Suprapubic skin (tissue), 4 donors: ENCODE measurements at regions not wholly inside any gene's neighbourhood (a gene's known extent, or its start where the extent isn't known, plus 50 kb on each side); places are given as distances from the start of the nearest gene placed in this dataset.

Experiments used
- DNase-seq, 2 donors: peaks; one replicate each; pipeline ENCODE4 v3.0.0-alpha.2; 2019; ENCODE audit warnings: low spot score in 2 of 2
- H3K27ac ChIP-seq: fragments of 200-600 bp; sonication (generic); one replicate; pipeline ENCODE4 v1.5.1; 2019
- H3K27me3 ChIP-seq: fragments of 200-600 bp; sonication (generic); one replicate; pipeline ENCODE4 v1.5.1; 2019
- H3K36me3 ChIP-seq: fragments of 200-600 bp; sonication (generic); one replicate; pipeline ENCODE4 v1.5.1; 2019
- H3K4me1 ChIP-seq: fragments of 200-600 bp; sonication (generic); one replicate; pipeline ENCODE4 v1.5.1; 2019
- H3K4me3 ChIP-seq: fragments of 200-600 bp; sonication (generic); one replicate; pipeline ENCODE4 v1.5.1; 2019; ENCODE audit warnings: mild to moderate bottlenecking
- H3K9me3 ChIP-seq: fragments of 200-600 bp; sonication (generic); one replicate; pipeline ENCODE4 v1.5.1; 2019
- EP300 ChIP-seq: sonication (generic); formaldehyde crosslinking; IDR thresholded peaks from one replicate; pipeline ENCODE4 v1.6.1; 2017; ENCODE audit warnings: antibody characterized with exemption
- POLR2A ChIP-seq, 2 donors: fragments of 450-650 bp; IDR thresholded peaks; one replicate each; pipeline ENCODE4 v1.6.1; 2017; ENCODE audit warnings: antibody characterized with exemption in 2 of 2, mild to moderate bottlenecking in 2 of 2, moderate library complexity in 2 of 2
- POLR2AphosphoS5 ChIP-seq, 3 donors: sonication (generic); formaldehyde crosslinking; IDR thresholded peaks; one replicate each; pipeline ENCODE4 v1.6.1; 2017; ENCODE audit warnings: antibody characterized with exemption in 3 of 3
- WGBS: methylation state at CpG from one replicate; pipeline ENCODE4 v1.1.5; 2018; 5-methylcytosine and 5-hydroxymethylcytosine counted together
- TF ChIP-seq, protein P1 (sequence below), 2 donors: fragments of 200-600 bp in 1 of 2; fragments of 450-650 bp in 1 of 2; sonication (generic) in 1 of 2; IDR thresholded peaks; one replicate each; pipeline ENCODE4 v1.5.1; 2016 to 2019; ENCODE audit warnings: antibody characterized with exemption in 2 of 2, mild to moderate bottlenecking in 1 of 2, moderate library complexity in 1 of 2

DNA sequence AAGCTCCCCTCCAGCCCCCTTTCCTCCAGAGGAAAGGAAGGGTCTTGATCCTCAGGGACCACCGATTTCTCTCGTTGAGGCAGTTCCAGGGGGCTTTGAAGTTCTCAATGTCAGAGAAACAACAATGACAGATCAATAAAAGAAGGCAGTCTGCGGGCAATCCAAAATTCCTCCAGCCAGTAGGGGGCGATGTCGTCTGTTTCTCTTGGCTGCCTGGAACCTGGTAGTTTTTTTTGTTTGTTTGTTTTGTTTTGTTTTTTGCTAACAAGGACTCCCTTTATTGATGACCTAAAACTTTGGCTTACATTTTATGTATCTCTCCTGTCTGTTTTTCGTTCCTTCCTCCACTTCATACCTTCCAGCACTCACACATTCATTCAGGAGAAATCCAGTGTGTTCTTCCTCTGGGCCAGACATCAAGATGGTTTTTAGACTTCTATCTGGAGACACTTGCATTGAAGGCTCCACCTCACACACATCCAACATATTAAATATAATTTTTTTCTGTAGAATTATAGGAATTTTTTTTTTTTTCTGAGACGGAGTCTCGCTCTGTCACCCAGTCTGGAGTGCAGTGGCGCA is 276.6 kb downstream of the RPLP1 start:
- H3K36me3 ChIP-seq, result no peaks in the 10 kb centered on the region
- peaks cover 2% of the 10 kb centered on the region for H3K27me3 ChIP-seq
- no peak overlapping the region for H3K27ac ChIP-seq
- H3K9me3 ChIP-seq, result no peaks in the 10 kb centered on the region
- no peak overlapping the region for H3K4me3 ChIP-seq
- WGBS, result 51% methylated on average over 9 of the region's 9 CpGs
- DNase-seq, result no peak
- TF ChIP-seq, protein P1, sequence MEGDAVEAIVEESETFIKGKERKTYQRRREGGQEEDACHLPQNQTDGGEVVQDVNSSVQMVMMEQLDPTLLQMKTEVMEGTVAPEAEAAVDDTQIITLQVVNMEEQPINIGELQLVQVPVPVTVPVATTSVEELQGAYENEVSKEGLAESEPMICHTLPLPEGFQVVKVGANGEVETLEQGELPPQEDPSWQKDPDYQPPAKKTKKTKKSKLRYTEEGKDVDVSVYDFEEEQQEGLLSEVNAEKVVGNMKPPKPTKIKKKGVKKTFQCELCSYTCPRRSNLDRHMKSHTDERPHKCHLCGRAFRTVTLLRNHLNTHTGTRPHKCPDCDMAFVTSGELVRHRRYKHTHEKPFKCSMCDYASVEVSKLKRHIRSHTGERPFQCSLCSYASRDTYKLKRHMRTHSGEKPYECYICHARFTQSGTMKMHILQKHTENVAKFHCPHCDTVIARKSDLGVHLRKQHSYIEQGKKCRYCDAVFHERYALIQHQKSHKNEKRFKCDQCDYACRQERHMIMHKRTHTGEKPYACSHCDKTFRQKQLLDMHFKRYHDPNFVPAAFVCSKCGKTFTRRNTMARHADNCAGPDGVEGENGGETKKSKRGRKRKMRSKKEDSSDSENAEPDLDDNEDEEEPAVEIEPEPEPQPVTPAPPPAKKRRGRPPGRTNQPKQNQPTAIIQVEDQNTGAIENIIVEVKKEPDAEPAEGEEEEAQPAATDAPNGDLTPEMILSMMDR (IDR thresholded peaks at IDR 0.05), result peak; percentile 23 to 61
- no peak for TF ChIP-seq EP300
- H3K4me1 ChIP-seq, result no peaks in the 10 kb centered on the region

DNA sequence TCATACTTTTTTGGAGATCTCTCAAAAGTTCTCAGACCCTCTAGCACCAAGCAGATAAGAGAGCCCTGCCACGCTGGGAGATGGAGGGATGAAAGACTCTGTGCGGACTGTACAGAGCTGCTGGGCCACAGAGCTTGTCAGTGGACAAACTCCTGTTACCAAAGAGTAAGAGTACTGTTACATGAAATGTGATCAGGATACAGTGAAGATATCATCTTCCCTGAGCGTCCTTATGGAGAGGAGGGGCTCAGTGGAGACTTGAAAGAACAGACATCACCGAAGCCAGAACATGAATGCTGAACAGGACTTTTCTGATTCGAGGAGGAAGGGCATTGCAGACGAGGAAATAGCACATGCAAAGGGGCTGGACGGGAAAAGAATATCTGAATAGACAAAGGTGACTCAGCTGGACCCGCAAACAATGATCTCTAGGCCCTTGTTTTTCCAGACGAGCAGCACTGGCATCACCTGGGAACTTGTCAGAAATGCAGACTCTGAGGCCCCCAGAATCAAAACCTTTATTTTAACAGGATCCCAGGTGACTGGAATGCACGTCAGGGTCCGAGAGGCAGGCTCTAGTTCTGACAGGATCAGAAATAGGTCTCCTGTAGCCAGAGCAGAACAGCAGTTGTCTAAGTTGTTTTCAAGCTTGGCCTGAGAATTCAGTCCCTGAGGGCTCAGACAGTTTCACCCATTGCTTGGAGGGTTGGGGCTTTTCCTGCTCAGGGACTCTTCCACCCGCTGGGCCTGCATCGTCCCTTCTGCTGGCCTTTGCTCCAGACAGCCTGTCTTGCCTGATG is 277.9 kb downstream of the RPLP1 start:
- H3K36me3 ChIP-seq, result no peaks in the 10 kb centered on the region
- H3K9me3 ChIP-seq, result no peaks in the 10 kb centered on the region
- peaks cover 2% of the 10 kb centered on the region for H3K4me1 ChIP-seq
- TF ChIP-seq POLR2A (IDR thresholded peaks at IDR 0.05), result no peak
- TF ChIP-seq EP300, result no peak
- TF ChIP-seq POLR2AphosphoS5 (IDR thresholded peaks at IDR 0.05), result no peak
- TF ChIP-seq, protein P1 (IDR thresholded peaks at IDR 0.05), result no peak
- no peak for DNase-seq
- WGBS, result 90% methylated on average over 13 of the region's 13 CpGs
- H3K4me3 ChIP-seq, result no peak overlapping the region
- H3K27ac ChIP-seq, result no peak overlapping the region
- peaks cover 2% of the 10 kb centered on the region for H3K27me3 ChIP-seq

DNA sequence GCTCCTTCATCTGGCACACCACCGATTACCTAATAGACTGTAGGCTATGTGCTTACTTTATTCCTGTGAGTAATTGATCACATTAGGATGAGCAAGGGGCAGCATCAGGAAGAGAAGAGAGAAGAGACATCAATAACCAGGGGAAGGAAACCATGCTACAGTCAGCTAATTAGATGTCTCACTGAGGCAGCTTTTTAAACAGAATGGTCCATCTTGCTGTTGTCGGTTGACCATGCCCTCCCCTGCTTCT is 278.4 kb downstream of the RPLP1 start:
- Histone ChIP-seq H3K4me3 (no peak overlapping the region), H3K4me1 (peaks cover 6% of the 10 kb centered on the region), H3K9me3 (no peaks in the 10 kb centered on the region), H3K27ac (no peak overlapping the region), H3K27me3 (peaks cover 2% of the 10 kb centered on the region), H3K36me3 (no peaks in the 10 kb centered on the region)
- TF ChIP-seq, protein P1 (IDR thresholded peaks at IDR 0.05), result no peak
- no peak for TF ChIP-seq POLR2AphosphoS5 (IDR thresholded peaks at IDR 0.05)
- DNase-seq, result no peak
- 94% methylated on average over 2 of the region's 2 CpGs for WGBS

DNA sequence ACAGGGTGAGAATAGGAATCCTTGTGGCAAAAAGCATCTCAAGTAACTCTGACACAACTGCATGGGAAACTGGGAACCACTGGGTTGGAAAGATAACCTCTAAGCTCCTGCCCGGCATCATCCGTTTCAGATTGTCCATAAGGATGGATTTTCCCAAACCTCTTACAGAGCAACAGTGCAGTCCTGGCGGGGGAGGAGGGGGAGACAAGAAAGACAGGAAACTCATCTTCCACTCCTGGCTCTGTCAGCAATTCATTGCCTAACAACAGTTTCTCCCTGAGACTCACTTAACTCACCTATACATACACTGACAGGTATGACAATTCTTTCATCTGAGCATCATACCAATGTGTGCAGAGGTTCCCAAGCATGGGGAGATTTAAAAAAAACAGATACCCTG is 279.0 kb downstream of the RPLP1 start:
- Histone ChIP-seq H3K36me3 (no peaks in the 10 kb centered on the region), H3K9me3 (no peaks in the 10 kb centered on the region), H3K4me3 (no peak overlapping the region), H3K27ac (no peak overlapping the region), H3K4me1 (peaks cover 6% of the 10 kb centered on the region), H3K27me3 (peaks cover 2% of the 10 kb centered on the region)
- DNase-seq, result no peak
- TF ChIP-seq POLR2AphosphoS5 (IDR thresholded peaks at IDR 0.05) (no peak), POLR2A (IDR thresholded peaks at IDR 0.05) (no peak), EP300 (no peak)
- TF ChIP-seq, protein P1 (IDR thresholded peaks at IDR 0.05), result no peak
- WGBS, result 90% methylated on average over 3 of the region's 3 CpGs

DNA sequence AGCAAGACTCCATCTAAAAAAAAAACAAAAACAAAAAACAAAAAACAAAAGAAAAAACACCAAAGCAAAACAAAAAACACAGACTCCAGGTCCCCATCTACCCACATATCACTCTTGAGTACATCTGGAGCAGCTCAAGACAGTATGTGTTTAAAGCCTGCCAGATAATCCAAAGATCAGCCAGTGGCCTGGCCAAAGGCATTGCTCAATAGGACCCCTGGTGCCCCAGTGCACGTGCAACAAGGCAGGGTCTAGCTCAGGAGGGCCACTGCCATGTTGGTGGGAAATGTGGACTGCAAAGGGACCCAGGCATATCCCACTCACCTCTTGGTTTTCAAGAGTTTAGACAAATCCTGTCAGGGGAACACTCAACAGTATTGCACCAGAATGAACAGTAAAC is 279.5 kb downstream of the RPLP1 start:
- Histone ChIP-seq H3K9me3 (no peaks in the 10 kb centered on the region), H3K36me3 (no peaks in the 10 kb centered on the region), H3K27ac (no peak overlapping the region), H3K4me1 (peaks cover 6% of the 10 kb centered on the region), H3K4me3 (no peak overlapping the region), H3K27me3 (peaks cover 2% of the 10 kb centered on the region)
- DNase-seq, result no peak
- no CpG with 5 or more reads among the region's 1 CpG for WGBS
- TF ChIP-seq POLR2AphosphoS5 (IDR thresholded peaks at IDR 0.05), result no peak
- no peak for TF ChIP-seq EP300
- TF ChIP-seq, protein P1 (IDR thresholded peaks at IDR 0.05), result no peak
- no peak for TF ChIP-seq POLR2A (IDR thresholded peaks at IDR 0.05)
